D721Med (cell line): ENCODE measurements at regions not wholly inside any gene's neighbourhood (a gene's known extent, or its start where the extent isn't known, plus 50 kb on each side); places are given as distances from the start of the nearest gene placed in this dataset.

Experiments used
- DNase-seq: peaks from one replicate; pipeline ENCODE4 v3.0.0; 2011; ENCODE audit warnings: low spot score; ENCODE audit not compliant: insufficient read length
- FAIRE-seq: peaks from 2 replicates; lab custom pipeline; 2011; peaks lifted over from hg19 to GRCh38; lab: Jason Lieb, UNC
- CTCF ChIP-seq: IDR thresholded peaks from 2 replicates; pipeline ENCODE4 v1.5.1; 2012; ENCODE audit warnings: mild to moderate bottlenecking, control low read depth; ENCODE audit not compliant: insufficient read depth; ENCODE audit errors: missing control alignments

DNA sequence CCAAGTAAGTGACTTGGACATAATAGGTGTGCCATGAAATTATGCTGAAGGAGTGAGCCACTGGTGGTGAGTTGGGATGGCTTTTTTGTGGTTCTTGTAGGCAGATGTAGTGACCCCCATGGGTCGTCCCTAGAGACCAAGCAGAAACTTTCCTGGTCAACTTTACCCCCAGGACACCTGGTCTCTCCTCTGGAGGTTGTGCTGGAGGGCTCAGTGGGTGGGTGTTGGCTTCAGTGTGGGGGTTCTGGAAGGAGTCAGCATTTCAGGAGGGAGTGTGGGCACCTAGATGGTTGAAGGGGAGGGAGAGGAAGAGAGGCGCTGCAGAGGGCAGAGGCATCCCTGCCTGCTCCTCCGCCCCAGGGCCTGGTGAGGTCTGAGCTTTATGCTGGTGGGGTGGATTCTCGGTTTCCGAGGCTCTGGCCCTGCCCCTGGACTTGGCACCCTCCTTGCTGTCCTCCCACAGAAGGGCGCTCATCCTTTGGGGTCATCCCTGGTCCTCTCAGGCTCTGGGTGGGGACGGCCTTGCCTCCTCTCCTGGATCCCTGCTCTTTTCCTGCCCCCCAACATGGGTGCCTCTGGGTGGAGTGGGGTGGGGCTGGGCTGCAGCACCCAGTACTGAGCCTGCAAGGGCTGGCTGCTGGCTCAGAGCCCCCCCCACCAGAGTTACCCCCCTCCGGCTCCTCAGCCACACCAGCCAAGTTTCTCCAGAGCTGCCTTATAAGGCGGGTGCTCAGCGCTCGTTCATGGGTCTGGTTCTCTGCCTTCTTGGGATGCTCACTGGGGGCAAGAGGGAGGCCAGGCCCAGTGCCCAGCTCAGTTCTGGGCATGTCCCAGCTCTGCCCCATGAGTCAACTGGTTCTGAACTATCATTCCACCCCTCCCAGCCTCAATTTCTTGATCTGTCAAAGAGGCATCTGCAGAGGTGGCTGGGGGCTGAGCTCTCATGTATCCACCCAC is 266.8 kb downstream of the SEC14L1 start:
- DNase-seq (no peak), FAIRE-seq (no peak)
- TF ChIP-seq CTCF = no peak

DNA sequence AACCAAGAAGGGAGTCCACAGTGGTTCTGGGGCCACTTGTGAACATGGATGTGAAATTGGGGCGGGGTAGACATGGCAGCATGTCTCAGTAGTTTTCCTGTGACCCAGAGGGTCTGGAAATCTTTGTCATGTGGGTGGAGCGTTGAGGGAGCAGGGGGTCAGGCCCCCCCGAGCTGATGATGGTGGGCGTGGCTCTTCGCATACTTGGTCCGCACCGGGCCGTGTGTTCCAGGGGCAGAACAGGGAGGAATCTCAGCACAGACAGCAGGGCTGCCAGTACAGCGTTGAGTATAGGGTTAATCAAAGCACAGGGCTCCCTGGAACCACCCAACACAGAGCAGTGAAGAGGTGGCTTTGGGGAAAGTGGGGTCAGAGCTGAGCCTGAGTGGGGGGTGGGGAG is 267.5 kb downstream of the SEC14L1 start:
- no peak for TF ChIP-seq CTCF
- DNase-seq (no peak), FAIRE-seq (no peak)

DNA sequence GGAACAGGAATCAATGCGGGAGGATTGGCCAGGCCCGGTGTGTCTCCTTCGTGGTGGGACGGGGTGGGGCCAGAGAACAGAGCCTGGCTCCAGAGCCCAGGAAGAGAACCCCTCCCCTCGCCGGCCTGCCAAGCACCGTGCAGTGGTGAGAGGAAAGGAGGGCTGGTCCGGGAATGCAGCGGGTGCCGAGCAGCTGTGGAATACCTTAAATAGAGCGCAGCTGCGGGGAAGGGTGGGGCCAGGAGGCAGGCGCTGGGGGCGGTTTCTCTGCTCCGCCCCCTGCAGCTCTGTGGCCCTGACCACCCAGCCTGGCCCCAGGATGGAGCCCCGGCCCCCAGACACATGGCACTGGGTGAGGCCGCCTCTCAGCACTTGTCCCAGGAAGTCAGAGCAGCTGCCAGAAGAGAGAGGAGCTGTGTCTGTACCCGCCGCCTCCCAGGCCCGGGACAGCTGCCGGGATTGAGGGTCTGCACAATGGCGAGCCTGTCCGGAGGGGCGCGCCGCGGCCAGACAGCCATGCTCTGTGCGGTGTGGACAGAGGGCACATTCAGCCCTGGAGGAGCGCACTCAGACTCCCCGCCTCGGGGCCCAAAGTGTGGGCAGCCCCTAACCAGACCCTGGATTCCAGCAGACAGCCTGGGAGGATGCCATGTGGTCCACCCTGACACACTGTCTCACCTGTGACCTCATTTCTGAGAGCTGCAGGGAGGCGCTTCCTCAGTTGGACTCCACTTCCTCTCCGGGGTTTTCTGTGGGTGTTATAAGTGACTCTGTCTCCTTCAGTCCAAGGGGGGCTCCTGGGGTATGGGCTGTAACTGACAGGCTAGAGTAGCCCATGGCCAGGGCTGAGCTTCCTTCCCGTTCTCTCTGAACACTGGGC is 268.8 kb downstream of the SEC14L1 start:
- TF ChIP-seq CTCF = no peak
- FAIRE-seq (no peak), DNase-seq (no peak)

DNA sequence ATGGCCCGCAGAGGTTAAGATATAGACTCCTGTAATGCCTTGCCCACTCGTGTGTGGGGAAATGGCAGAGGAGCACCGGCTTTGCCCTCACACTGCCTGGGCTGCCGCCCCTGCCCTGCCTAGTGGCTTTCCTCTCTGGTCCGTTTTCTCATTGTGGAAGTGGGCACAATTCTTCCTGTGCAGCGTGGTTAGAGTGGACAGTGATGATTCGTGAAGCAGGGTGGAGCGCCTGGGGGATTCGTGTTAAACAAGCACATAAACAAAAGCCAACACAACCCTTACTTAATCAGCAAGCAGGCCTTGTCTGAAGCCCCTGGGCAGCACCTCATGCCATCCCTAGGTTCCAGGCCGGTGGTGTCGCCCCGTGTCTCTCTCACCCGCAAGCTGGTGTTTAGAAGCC is 269.7 kb downstream of the SEC14L1 start:
- DNase-seq (no peak), FAIRE-seq (no peak)
- TF ChIP-seq CTCF = no peak

DNA sequence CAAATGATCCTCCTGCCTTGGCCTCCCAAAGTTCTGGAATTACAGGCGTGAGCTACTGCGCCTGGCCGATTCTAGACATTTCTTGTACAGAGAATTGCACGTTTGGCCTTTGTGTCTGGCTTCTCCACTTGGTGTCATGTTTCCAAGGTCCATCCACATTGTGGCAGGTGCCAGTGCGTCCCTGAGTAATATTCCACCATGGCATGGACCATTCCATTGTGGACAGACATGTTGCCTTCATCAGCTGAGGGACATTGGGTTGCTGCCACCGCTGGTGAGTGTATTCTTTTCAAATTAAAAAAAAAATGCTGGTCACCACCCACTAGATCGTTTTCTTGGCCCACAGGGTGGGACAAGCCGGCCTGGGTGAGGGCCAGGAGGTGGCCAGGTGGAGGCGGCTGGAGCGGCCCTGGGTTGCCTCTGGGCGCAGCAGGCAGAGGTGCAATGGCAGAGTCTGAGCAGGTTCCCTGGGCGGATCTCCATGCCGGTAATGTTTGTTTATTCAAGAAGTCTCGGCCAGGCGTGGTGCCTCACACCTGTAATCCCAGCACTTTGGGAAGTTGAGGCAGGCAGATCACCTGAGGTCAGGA is 274.1 kb downstream of the SEC14L1 start:
- FAIRE-seq = no peak
- no peak for TF ChIP-seq CTCF
- no peak for DNase-seq

DNA sequence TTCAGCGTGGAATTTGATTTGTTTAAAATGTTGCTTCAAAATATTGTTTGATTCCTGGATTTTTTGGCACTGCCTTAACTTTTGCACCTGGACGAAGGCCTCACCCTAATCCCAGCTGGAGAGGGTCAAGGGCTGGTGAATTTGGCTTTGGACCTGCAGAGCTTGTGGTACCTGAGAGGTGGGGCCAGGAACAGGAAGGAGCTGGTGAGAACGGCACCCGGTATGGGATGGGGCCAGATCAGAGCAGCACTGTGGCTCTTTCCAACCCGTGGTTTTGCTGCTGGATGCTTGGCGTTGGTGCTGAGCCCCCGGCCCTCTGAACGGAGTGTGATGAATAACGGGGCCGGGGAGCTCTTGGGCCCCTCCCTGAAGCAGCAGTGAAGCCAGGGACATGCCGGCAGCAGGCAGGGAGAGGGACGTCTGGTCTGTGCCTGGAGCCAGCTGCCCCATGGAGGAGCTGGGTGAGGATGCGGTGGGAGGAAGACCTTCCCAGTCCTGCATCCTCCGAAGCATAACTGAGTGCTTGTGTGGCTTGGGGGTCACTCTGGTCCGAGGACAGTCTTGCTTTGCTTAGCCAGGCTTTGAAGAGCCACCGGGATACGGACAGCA is 275.4 kb downstream of the SEC14L1 start:
- FAIRE-seq = no peak
- DNase-seq = no peak
- TF ChIP-seq CTCF = no peak
